ENCODE measurements at regions not wholly inside any gene's neighbourhood (a gene's known extent, or its start where the extent isn't known, plus 50 kb on each side); places are given as distances from the start of the nearest gene placed in this dataset.

DNA sequence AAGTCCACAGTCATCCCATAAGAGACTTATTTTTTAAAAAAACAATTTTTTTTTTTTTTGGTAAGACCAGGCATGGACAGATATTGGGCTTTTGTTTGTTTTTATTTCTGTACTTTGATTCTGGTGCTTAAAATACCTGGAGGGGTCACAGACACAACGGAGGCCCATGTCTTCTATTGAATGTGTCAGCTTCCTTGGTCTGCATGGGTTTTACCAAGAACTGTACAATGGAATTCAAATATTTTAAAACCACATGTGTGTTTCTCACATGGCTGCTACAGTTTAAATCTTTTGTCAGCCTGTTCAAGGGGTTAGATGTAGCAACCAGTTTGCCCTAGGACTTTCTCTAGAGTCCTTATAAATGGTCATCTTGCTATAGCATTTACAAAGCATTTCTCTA lies 139.8 kb downstream of the SOX4 start:
- TF ChIP-seq, protein P1, sequence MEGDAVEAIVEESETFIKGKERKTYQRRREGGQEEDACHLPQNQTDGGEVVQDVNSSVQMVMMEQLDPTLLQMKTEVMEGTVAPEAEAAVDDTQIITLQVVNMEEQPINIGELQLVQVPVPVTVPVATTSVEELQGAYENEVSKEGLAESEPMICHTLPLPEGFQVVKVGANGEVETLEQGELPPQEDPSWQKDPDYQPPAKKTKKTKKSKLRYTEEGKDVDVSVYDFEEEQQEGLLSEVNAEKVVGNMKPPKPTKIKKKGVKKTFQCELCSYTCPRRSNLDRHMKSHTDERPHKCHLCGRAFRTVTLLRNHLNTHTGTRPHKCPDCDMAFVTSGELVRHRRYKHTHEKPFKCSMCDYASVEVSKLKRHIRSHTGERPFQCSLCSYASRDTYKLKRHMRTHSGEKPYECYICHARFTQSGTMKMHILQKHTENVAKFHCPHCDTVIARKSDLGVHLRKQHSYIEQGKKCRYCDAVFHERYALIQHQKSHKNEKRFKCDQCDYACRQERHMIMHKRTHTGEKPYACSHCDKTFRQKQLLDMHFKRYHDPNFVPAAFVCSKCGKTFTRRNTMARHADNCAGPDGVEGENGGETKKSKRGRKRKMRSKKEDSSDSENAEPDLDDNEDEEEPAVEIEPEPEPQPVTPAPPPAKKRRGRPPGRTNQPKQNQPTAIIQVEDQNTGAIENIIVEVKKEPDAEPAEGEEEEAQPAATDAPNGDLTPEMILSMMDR (IDR thresholded peaks at IDR 0.05), result no peak
- TF ChIP-seq, protein P2, sequence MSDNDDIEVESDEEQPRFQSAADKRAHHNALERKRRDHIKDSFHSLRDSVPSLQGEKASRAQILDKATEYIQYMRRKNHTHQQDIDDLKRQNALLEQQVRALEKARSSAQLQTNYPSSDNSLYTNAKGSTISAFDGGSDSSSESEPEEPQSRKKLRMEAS (IDR thresholded peaks at IDR 0.05; ENCODE audit: low read depth), result no peak
- no peak for TF ChIP-seq EP300 (IDR thresholded peaks at IDR 0.05; ENCODE audit: borderline replicate concordance in 1 of 2, low read depth in 1 of 2, low read length in 1 of 2)
- no peak for TF ChIP-seq CHD2 (IDR thresholded peaks at IDR 0.05; ENCODE audit: low read length, partially characterized antibody)
